ENCODE measurements at regions not wholly inside any gene's neighbourhood (a gene's known extent, or its start where the extent isn't known, plus 50 kb on each side); places are given as distances from the start of the nearest gene placed in this dataset.

DNA sequence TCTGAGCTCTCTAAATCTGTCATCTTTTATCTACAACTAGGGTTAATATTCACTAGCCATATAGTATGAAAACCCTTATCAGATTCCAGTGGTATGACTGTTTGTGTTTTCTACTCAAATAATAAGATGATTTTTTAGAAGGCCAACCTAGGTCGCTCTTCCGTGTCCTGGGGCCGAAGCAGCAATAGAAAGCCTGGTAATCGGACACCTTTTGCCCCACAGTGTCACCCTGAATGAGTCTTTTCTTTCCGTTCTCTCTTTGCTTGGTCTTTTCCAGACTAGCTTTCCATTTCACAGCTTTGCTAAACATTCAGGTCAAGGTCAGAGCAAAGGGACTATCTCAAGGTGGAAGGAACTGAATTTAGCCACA is 243.3 kb upstream of the ANKRD55 start (continued):
- TF ChIP-seq RNF2 (conservative IDR thresholded peaks at IDR 0.05; ENCODE audit: low read depth) (no peak), CHD2 (IDR thresholded peaks at IDR 0.05; ENCODE audit: low read depth, low read length) (no peak), SRSF1 (optimal IDR thresholded peaks at IDR 0.05; ENCODE audit: low read depth, low read length) (no peak), SRF (IDR thresholded peaks at IDR 0.05; ENCODE audit: low read depth, low read length) (no peak), ZNF121 (CRISPR knock-in tag; IDR thresholded peaks at IDR 0.05) (no peak), ATAD3A (CRISPR knock-in tag; IDR thresholded peaks at IDR 0.05) (no peak), NR2F2 (IDR thresholded peaks at IDR 0.05; ENCODE audit: borderline replicate concordance, low read depth) (peak; percentile 75; the same call in 1 of the 2 replicates), NRL (CRISPR knock-in tag; IDR thresholded peaks at IDR 0.05; ENCODE audit: borderline replicate concordance) (no peak), BRD4 (CRISPR knock-in tag; IDR thresholded peaks at IDR 0.05) (no peak), REST (IDR thresholded peaks at IDR 0.05; ENCODE audit: borderline replicate concordance in 1 of 2, low read depth in 1 of 2, low read length in 2 of 2) (no peak), ETS1 (CRISPR knock-in tag; IDR thresholded peaks at IDR 0.05) (no peak), ZNF430 (CRISPR knock-in tag; IDR thresholded peaks at IDR 0.05) (no peak), ZNF260 (CRISPR knock-in tag; IDR thresholded peaks at IDR 0.05; ENCODE audit: borderline replicate concordance, low read depth) (no peak), DNMT1 (CRISPR knock-in tag; IDR thresholded peaks at IDR 0.05) (no peak), SATB2 (CRISPR knock-in tag; IDR thresholded peaks at IDR 0.05) (no peak), ZNF256 (CRISPR knock-in tag; conservative IDR thresholded peaks at IDR 0.05) (no peak), TAF15 (IDR thresholded peaks at IDR 0.05; ENCODE audit: low read depth, low read length, poor library complexity, severe bottlenecking) (no peak), ZBTB37 (CRISPR knock-in tag; IDR thresholded peaks at IDR 0.05) (no peak), ZNF615 (CRISPR knock-in tag; IDR thresholded peaks at IDR 0.05; ENCODE audit: borderline replicate concordance) (no peak)
- TF ChIP-seq, protein P1, sequence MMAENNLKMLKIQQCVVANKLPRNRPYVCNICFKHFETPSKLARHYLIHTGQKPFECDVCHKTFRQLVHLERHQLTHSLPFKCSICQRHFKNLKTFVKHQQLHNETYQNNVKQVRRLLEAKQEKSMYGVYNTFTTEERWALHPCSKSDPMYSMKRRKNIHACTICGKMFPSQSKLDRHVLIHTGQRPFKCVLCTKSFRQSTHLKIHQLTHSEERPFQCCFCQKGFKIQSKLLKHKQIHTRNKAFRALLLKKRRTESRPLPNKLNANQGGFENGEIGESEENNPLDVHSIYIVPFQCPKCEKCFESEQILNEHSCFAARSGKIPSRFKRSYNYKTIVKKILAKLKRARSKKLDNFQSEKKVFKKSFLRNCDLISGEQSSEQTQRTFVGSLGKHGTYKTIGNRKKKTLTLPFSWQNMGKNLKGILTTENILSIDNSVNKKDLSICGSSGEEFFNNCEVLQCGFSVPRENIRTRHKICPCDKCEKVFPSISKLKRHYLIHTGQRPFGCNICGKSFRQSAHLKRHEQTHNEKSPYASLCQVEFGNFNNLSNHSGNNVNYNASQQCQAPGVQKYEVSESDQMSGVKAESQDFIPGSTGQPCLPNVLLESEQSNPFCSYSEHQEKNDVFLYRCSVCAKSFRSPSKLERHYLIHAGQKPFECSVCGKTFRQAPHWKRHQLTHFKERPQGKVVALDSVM (CRISPR knock-in tag; IDR thresholded peaks at IDR 0.05) = no peak
- TF ChIP-seq, protein P2, sequence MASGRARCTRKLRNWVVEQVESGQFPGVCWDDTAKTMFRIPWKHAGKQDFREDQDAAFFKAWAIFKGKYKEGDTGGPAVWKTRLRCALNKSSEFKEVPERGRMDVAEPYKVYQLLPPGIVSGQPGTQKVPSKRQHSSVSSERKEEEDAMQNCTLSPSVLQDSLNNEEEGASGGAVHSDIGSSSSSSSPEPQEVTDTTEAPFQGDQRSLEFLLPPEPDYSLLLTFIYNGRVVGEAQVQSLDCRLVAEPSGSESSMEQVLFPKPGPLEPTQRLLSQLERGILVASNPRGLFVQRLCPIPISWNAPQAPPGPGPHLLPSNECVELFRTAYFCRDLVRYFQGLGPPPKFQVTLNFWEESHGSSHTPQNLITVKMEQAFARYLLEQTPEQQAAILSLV (CRISPR knock-in tag; IDR thresholded peaks at IDR 0.05; ENCODE audit: borderline replicate concordance) = no peak

Measured in HepG2 (cell line).